Stomach smooth muscle (tissue), 2 donors: ENCODE measurements at regions not wholly inside any gene's neighbourhood (a gene's known extent, or its start where the extent isn't known, plus 50 kb on each side); places are given as distances from the start of the nearest gene placed in this dataset.
"Not testable (repeated sequence)": the region's sequence is repeated elsewhere in the genome, so short reads cannot be mapped to it uniquely, and the experiment has no call there.

Experiments used
- H3K27ac ChIP-seq: one replicate; pipeline ENCODE4 v1.7.0; 2013; ENCODE audit warnings: mild to moderate bottlenecking, low read length, inconsistent platforms
- H3K27me3 ChIP-seq, 2 donors: one replicate each; pipeline ENCODE4 v1.7.0; 2013; ENCODE audit warnings: low read length in 2 of 2; ENCODE audit not compliant: insufficient read depth in 2 of 2, control insufficient read depth in 1 of 2
- H3K36me3 ChIP-seq, 2 donors: one replicate each; pipeline ENCODE4 v1.7.0; 2013; ENCODE audit warnings: low read length in 2 of 2; ENCODE audit not compliant: control insufficient read depth in 2 of 2, insufficient read depth in 2 of 2
- H3K4me1 ChIP-seq: one replicate; pipeline ENCODE4 v1.7.0; 2013; ENCODE audit warnings: low read length; ENCODE audit not compliant: control insufficient read depth, insufficient read depth
- H3K4me3 ChIP-seq, 2 donors: one replicate each; pipeline ENCODE4 v1.7.0; 2013; ENCODE audit warnings: low read length in 2 of 2
- H3K9ac ChIP-seq, 2 donors: one replicate each; pipeline ENCODE4 v1.7.0; 2013; ENCODE audit warnings: low read length in 2 of 2, mild to moderate bottlenecking in 1 of 2
- H3K9me3 ChIP-seq, 2 donors: one replicate each; pipeline ENCODE4 v1.7.0; 2013; ENCODE audit warnings: low read length in 2 of 2; ENCODE audit not compliant: control insufficient read depth in 2 of 2
- donor health status: healthy.
- donor health status: Pancreatic carcinoma.

- no peak overlapping the region for H3K9ac ChIP-seq
- H3K27me3 ChIP-seq: no peaks in the 10 kb centered on the region
- H3K4me3 ChIP-seq: no peak overlapping the region
- no peaks in the 10 kb centered on the region for H3K36me3 ChIP-seq
- no peak overlapping the region for H3K27ac ChIP-seq
- H3K4me1 ChIP-seq: no peaks in the 10 kb centered on the region
- H3K9me3 ChIP-seq: no peaks in the 10 kb centered on the region
Observed at GRCh38 chr4:33831442-33832066, 2412.8 kb downstream of the ARAP2 start.

DNA sequence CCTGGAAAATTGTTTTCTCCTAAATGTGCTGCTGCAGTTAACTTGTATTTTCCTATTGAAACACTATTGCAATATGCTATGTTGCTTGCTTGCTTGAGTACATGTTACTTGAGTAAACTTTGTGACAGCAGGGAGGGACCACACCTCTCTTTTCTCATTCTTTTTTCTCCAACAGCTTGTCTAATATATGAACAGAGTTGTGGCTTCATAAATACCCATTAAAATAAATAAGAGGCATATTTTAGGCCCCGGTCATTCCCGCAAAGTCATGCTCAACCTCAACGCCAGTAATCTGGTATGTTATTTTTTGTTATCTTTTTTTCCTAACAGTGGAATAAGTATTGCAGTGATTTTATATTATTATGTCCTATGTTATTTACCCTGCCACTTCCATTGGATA lies 2408.6 kb downstream of the ARAP2 start:
- H3K27me3 ChIP-seq, H3K9me3 ChIP-seq, H3K36me3 ChIP-seq, H3K9ac ChIP-seq, H3K27ac ChIP-seq, H3K4me3 ChIP-seq, H3K4me1 ChIP-seq: not testable (repeated sequence)

- Histone ChIP-seq H3K27me3 (no peaks in the 10 kb centered on the region), H3K36me3 (no peaks in the 10 kb centered on the region), H3K9me3 (no peaks in the 10 kb centered on the region), H3K27ac (no peak overlapping the region), H3K4me1 (no peaks in the 10 kb centered on the region), H3K4me3 (no peak overlapping the region), H3K9ac (no peak overlapping the region)
Observed at GRCh38 chr4:33837043-33837838, 2407.1 kb downstream of the ARAP2 start.

DNA sequence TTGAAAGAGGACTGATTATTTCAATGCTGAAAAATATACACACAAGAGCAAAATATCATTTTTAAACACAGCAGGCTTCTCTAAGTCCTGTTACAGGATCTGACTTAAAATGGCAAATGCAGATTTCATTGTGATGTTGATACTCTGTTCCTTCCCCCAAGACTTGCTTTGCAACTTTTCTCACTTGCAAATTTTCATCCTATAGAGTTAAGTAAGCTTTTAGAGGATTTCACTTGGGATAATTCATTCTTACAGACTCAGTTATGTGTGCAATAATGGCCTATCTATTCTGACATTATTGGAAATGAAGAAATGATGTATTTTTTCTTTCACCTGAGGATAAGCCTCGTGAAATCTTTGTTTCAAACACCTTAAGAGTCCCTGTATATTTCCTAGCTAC lies 2403.2 kb downstream of the ARAP2 start:
- Histone ChIP-seq H3K27ac (no peak overlapping the region), H3K9ac (no peak overlapping the region), H3K27me3 (no peaks in the 10 kb centered on the region), H3K4me3 (no peak overlapping the region), H3K36me3 (no peaks in the 10 kb centered on the region), H3K9me3 (no peaks in the 10 kb centered on the region), H3K4me1 (no peaks in the 10 kb centered on the region)

DNA sequence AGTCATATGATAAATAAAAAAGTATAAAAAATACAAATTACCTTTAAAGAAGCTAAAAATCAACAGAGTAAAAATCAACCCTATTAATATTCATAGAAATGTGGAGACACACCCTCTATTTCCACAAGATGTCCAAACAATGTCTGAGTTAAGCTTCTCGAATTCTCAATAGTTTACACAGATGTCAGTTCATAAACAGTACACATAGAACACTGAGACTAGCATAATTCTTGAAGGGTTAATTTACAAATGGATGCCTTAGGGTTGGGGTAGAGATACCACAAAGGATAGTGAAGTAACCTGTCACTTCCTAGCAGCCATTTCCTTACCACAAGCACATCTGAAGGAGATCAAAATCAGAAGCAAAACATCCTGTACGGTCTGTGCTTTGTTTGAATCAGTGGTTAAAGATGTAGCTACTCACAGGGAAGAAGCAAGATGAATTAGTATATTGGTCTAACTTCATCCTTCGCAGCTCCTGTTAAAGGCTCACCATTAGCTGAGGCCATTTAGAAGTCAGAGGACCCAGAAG lies 2393.9 kb downstream of the ARAP2 start:
- Histone ChIP-seq H3K9ac (no peak overlapping the region), H3K27ac (no peak overlapping the region)

DNA sequence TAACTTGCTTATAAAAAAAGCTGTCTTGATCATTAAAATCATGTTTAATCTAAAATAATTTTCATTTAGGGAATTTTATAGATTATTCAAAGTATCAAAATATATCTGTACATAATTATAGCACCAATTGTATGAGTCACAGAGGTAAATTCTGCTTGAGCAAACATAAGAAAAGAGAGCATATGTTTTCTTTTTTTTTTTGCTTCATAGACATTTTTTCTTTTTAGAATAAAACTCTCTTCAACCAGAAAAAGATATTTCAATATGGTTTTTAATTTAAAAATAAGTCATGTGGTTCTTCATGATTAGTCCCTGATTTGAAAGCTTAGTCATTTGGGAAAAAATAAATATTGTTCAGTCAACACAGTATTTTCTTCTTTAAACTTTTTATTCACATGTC lies 2390.6 kb downstream of the ARAP2 start:
- not testable (repeated sequence) for H3K9me3 ChIP-seq, H3K4me3 ChIP-seq, H3K4me1 ChIP-seq, H3K9ac ChIP-seq, H3K27ac ChIP-seq, H3K27me3 ChIP-seq, H3K36me3 ChIP-seq

More for the DNA sequence above, 2393.9 kb downstream of the ARAP2 start:
- no peak overlapping the region for H3K4me3 ChIP-seq
- no peaks in the 10 kb centered on the region for H3K9me3 ChIP-seq
- no peaks in the 10 kb centered on the region for H3K4me1 ChIP-seq
- H3K27me3 ChIP-seq: no peaks in the 10 kb centered on the region
- no peaks in the 10 kb centered on the region for H3K36me3 ChIP-seq

- Histone ChIP-seq H3K4me3 (no peak overlapping the region), H3K4me1 (no peaks in the 10 kb centered on the region), H3K9ac (no peak overlapping the region), H3K36me3 (no peaks in the 10 kb centered on the region), H3K27ac (no peak overlapping the region), H3K27me3 (no peaks in the 10 kb centered on the region), H3K9me3 (no peaks in the 10 kb centered on the region)
Observed at GRCh38 chr4:33864290-33864859, 2379.9 kb downstream of the ARAP2 start.

DNA sequence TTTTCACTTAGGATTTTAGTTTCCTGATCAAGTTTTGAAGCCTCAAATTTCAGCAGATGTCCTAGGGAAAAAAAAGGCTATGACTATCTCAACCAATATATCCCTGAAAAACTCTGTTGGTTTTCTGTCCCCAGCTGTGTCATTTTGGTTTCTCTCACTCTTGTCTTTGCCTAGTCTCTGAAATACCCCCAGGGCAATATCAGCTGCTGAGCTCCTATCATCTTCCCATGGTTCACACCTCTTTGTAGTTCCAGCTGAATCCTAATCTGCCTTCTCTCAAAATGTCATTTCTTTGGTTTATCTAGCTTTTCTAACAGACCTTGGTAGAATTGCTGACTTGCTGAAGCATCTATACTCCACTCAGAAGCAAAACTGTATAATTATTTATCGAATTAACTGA lies 2370.5 kb downstream of the ARAP2 start:
- Histone ChIP-seq H3K9me3 (no peaks in the 10 kb centered on the region), H3K36me3 (no peaks in the 10 kb centered on the region), H3K9ac (no peak overlapping the region), H3K27ac (no peak overlapping the region), H3K27me3 (no peaks in the 10 kb centered on the region), H3K4me3 (no peak overlapping the region), H3K4me1 (no peaks in the 10 kb centered on the region)

GRCh38 chr4:33878710-33879109 lies 2365.6 kb downstream of the ARAP2 start:
- Histone ChIP-seq H3K9me3 (no peaks in the 10 kb centered on the region), H3K27me3 (no peaks in the 10 kb centered on the region), H3K9ac (no peak overlapping the region), H3K27ac (no peak overlapping the region), H3K36me3 (no peaks in the 10 kb centered on the region), H3K4me1 (no peaks in the 10 kb centered on the region), H3K4me3 (no peak overlapping the region)

GRCh38 chr4:33881176-33881575 lies 2363.1 kb downstream of the ARAP2 start:
- Histone ChIP-seq H3K9ac (no peak overlapping the region), H3K4me1 (no peaks in the 10 kb centered on the region), H3K9me3 (no peaks in the 10 kb centered on the region), H3K4me3 (no peak overlapping the region), H3K27me3 (no peaks in the 10 kb centered on the region), H3K27ac (no peak overlapping the region), H3K36me3 (no peaks in the 10 kb centered on the region)
